ENCODE measurements at regions not wholly inside any gene's neighbourhood (a gene's known extent, or its start where the extent isn't known, plus 50 kb on each side); places are given as distances from the start of the nearest gene placed in this dataset.
"Not testable (repeated sequence)": the region's sequence is repeated elsewhere in the genome, so short reads cannot be mapped to it uniquely, and the experiment has no call there.

DNA sequence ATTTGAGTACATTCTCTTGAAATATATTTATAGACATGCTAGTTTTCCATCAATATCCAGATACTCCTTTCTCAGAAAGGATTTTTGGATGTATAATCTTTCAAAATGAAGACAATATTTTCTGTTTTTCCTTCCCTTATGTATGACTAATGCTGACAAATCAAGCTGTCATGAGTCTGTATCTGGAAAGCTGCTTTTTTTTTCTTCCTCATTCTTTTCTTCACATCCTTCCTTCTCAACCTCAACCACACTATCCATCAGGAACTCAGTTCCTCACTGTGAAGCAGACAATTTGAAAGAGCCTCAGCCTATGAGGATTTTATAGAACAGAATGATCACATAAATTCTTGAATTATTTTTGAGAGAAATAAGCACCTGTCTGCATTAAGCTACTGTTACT lies 335.9 kb upstream of the EPHA6 start:
- no peak overlapping the region for H3K4me3 Mint-ChIP-seq
- no peak overlapping the region for H3K27ac Mint-ChIP-seq
- no peak for TF ChIP-seq CTCF (IDR thresholded peaks at IDR 0.05)
- no peaks in the 10 kb centered on the region for H3K4me1 Mint-ChIP-seq (ENCODE audit: low read depth)
- DNase-seq = no peak
- H3K9me3 Mint-ChIP-seq = peaks cover 12% of the 10 kb centered on the region; the same call in 1 of the 2 replicates
- H3K27me3 Mint-ChIP-seq (ENCODE audit: insufficient read depth) = no peaks in the 10 kb centered on the region
- H3K36me3 Mint-ChIP-seq (ENCODE audit: low read depth) = no peaks in the 10 kb centered on the region

DNA sequence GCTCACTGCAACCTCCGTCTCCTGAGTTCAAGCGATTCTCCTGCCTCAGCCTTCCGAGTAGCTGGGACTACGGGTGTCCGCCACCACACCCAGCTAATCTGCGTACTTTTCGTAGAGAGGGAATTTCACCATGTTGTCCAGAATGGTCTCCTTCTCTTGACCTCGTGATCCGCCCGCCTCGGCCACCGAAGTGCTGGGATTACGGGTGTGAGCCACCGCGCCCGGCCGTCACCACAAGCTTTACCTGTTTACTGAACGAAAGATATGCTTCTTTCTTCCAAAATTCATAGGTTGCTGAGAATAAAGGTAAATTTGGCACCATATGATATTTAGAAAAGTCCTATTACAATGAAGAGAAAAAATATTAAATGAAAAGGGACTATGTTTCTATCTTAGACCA lies 333.5 kb upstream of the EPHA6 start:
- no peak for TF ChIP-seq CTCF (IDR thresholded peaks at IDR 0.05)
- H3K27me3 Mint-ChIP-seq (ENCODE audit: insufficient read depth) = no peaks in the 10 kb centered on the region
- peaks cover 12% of the 10 kb centered on the region; the same call in 1 of the 2 replicates for H3K9me3 Mint-ChIP-seq
- H3K4me3 Mint-ChIP-seq = no peak overlapping the region
- no peaks in the 10 kb centered on the region for H3K36me3 Mint-ChIP-seq (ENCODE audit: low read depth)
- DNase-seq = no peak
- H3K27ac Mint-ChIP-seq = no peak overlapping the region
- no peaks in the 10 kb centered on the region for H3K4me1 Mint-ChIP-seq (ENCODE audit: low read depth)

- peaks cover 12% of the 10 kb centered on the region; the same call in 1 of the 2 replicates for H3K9me3 Mint-ChIP-seq
- H3K27ac Mint-ChIP-seq; DNase-seq; H3K4me1 Mint-ChIP-seq (ENCODE audit: low read depth); H3K27me3 Mint-ChIP-seq (ENCODE audit: insufficient read depth); H3K4me3 Mint-ChIP-seq; H3K36me3 Mint-ChIP-seq (ENCODE audit: low read depth): not testable (repeated sequence)
These were observed 331.2 kb upstream of the EPHA6 start for GRCh38 chr3:96483191-96483590.

DNA sequence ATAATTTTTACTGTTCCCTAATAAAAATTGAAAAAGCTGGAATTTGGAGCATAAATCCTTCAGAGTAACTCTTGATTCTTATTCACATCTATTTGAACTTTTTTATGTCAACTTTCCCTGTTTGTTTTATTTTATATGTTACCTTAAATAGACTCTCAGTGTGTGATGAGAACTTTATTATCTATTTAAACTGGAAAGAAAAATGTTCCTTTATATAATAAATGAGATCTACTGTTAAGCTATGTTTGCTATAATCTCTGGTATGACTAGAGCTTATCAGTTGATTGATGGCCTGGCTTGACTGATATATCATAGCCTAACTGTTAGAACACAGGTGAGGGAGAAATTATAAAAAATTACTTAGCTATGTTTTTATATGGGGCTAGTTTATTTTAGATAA lies 330.6 kb upstream of the EPHA6 start:
- Mint-ChIP-seq H3K4me1 (ENCODE audit: low read depth) (no peaks in the 10 kb centered on the region), H3K27me3 (ENCODE audit: insufficient read depth) (no peaks in the 10 kb centered on the region), H3K36me3 (ENCODE audit: low read depth) (no peaks in the 10 kb centered on the region), H3K9me3 (peaks cover 16% of the 10 kb centered on the region), H3K27ac (no peak overlapping the region), H3K4me3 (no peak overlapping the region)
- no peak for DNase-seq
- no peak for TF ChIP-seq CTCF (IDR thresholded peaks at IDR 0.05)

GRCh38 chr3:96488708-96489107 lies 325.7 kb upstream of the EPHA6 start:
- Mint-ChIP-seq H3K4me3 (no peak overlapping the region), H3K4me1 (ENCODE audit: low read depth) (no peaks in the 10 kb centered on the region), H3K27ac (no peak overlapping the region), H3K36me3 (ENCODE audit: low read depth) (no peaks in the 10 kb centered on the region), H3K27me3 (ENCODE audit: insufficient read depth) (no peaks in the 10 kb centered on the region), H3K9me3 (peaks cover 35% of the 10 kb centered on the region)
- DNase-seq = no peak
- no peak for TF ChIP-seq CTCF (IDR thresholded peaks at IDR 0.05)

GRCh38 chr3:96491023-96491422 lies 323.4 kb upstream of the EPHA6 start:
- Mint-ChIP-seq H3K27ac (no peak overlapping the region), H3K27me3 (ENCODE audit: insufficient read depth) (no peaks in the 10 kb centered on the region), H3K36me3 (ENCODE audit: low read depth) (0 out of 2 replicates have a peak, but pooled peaks cover 4% of the 10 kb centered on the region), H3K9me3 (peaks cover 49% of the 10 kb centered on the region), H3K4me1 (ENCODE audit: low read depth) (no peaks in the 10 kb centered on the region), H3K4me3 (no peak overlapping the region)
- TF ChIP-seq CTCF (IDR thresholded peaks at IDR 0.05) = no peak
- DNase-seq = no peak
